ENCODE measurements at regions not wholly inside any gene's neighbourhood (a gene's known extent, or its start where the extent isn't known, plus 50 kb on each side); places are given as distances from the start of the nearest gene placed in this dataset.

- TF ChIP-seq, protein P1, sequence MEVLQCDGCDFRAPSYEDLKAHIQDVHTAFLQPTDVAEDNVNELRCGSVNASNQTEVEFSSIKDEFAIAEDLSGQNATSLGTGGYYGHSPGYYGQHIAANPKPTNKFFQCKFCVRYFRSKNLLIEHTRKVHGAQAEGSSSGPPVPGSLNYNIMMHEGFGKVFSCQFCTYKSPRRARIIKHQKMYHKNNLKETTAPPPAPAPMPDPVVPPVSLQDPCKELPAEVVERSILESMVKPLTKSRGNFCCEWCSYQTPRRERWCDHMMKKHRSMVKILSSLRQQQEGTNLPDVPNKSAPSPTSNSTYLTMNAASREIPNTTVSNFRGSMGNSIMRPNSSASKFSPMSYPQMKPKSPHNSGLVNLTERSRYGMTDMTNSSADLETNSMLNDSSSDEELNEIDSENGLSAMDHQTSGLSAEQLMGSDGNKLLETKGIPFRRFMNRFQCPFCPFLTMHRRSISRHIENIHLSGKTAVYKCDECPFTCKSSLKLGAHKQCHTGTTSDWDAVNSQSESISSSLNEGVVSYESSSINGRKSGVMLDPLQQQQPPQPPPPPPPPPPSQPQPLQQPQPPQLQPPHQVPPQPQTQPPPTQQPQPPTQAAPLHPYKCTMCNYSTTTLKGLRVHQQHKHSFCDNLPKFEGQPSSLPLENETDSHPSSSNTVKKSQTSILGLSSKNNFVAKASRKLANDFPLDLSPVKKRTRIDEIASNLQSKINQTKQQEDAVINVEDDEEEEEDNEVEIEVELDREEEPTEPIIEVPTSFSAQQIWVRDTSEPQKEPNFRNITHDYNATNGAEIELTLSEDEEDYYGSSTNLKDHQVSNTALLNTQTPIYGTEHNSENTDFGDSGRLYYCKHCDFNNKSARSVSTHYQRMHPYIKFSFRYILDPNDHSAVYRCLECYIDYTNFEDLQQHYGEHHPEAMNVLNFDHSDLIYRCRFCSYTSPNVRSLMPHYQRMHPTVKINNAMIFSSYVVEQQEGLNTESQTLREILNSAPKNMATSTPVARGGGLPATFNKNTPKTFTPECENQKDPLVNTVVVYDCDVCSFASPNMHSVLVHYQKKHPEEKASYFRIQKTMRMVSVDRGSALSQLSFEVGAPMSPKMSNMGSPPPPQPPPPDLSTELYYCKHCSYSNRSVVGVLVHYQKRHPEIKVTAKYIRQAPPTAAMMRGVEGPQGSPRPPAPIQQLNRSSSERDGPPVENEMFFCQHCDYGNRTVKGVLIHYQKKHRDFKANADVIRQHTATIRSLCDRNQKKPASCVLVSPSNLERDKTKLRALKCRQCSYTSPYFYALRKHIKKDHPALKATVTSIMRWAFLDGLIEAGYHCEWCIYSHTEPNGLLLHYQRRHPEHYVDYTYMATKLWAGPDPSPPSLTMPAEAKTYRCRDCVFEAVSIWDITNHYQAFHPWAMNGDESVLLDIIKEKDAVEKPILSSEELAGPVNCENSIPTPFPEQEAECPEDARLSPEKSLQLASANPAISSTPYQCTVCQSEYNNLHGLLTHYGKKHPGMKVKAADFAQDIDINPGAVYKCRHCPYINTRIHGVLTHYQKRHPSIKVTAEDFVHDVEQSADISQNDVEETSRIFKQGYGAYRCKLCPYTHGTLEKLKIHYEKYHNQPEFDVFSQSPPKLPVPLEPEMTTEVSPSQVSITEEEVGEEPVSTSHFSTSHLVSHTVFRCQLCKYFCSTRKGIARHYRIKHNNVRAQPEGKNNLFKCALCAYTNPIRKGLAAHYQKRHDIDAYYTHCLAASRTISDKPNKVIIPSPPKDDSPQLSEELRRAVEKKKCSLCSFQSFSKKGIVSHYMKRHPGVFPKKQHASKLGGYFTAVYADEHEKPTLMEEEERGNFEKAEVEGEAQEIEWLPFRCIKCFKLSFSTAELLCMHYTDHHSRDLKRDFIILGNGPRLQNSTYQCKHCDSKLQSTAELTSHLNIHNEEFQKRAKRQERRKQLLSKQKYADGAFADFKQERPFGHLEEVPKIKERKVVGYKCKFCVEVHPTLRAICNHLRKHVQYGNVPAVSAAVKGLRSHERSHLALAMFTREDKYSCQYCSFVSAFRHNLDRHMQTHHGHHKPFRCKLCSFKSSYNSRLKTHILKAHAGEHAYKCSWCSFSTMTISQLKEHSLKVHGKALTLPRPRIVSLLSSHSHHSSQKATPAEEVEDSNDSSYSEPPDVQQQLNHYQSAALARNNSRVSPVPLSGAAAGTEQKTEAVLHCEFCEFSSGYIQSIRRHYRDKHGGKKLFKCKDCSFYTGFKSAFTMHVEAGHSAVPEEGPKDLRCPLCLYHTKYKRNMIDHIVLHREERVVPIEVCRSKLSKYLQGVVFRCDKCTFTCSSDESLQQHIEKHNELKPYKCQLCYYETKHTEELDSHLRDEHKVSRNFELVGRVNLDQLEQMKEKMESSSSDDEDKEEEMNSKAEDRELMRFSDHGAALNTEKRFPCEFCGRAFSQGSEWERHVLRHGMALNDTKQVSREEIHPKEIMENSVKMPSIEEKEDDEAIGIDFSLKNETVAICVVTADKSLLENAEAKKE (CRISPR knock-in tag; IDR thresholded peaks at IDR 0.05) = no peak
- TF ChIP-seq POLR2AphosphoS5 (IDR thresholded peaks at IDR 0.05; ENCODE audit: low read depth) = no peak
- no peak for TF ChIP-seq NANOG (IDR thresholded peaks at IDR 0.05; ENCODE audit: borderline replicate concordance)
These were observed 555.6 kb upstream of the ZEB2 start (continued) for GRCh38 chr2:145075454-145076062.

DNA sequence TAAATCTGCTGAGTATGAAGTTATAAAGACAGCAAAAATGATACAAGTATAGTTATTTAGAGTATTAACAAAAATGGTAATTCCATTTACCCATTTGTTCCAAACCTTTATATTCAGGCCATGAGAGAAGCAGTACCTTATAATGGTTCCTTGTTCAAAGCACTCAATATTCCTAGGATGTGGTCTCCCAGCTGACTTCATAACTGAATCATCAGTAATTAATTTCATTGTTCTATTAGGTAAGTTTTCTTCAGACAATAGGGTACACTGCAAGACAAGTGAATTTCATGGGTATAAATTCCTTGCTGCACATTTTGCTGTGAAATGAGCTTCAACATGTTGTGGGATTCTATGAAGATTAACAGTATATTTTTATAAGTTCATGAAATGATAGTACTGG is 550.8 kb upstream of the ZEB2 start:
- Mint-ChIP-seq H3K27ac (no peak overlapping the region), H3K9me3 (peaks cover 7% of the 10 kb centered on the region; the same call in 2 of the 3 replicates), H3K4me1 (peaks cover 8% of the 10 kb centered on the region; the same call in 2 of the 3 replicates), H3K36me3 (ENCODE audit: low read depth) (no peaks in the 10 kb centered on the region; the same call in 2 of the 3 replicates), H3K27me3 (ENCODE audit: insufficient read depth, low read depth, poor library complexity) (no peaks in the 10 kb centered on the region), H3K4me3 (no peak overlapping the region)
- H3K27ac ChIP-seq (ENCODE audit: low read depth) = no peak overlapping the region
- H2AFZ ChIP-seq = no peak overlapping the region
- no peaks in the 10 kb centered on the region for H3K27me3 ChIP-seq (ENCODE audit: insufficient read depth)
- H3K4me2 ChIP-seq = no peak overlapping the region
- DNase-seq (ENCODE audit: low spot score) (no peak), ATAC-seq (no peak)
- H4K20me1 ChIP-seq (replicated peaks; ENCODE audit: insufficient read depth) = no peaks in the 10 kb centered on the region
- H3K36me3 ChIP-seq (ENCODE audit: insufficient read depth) = no peaks in the 10 kb centered on the region
- no peaks in the 10 kb centered on the region for H3K79me2 ChIP-seq (replicated peaks; ENCODE audit: insufficient read depth)
- H3K9me2 ChIP-seq (ENCODE audit: insufficient read depth) = no peaks in the 10 kb centered on the region; the same call in 1 of the 2 replicates
- no peaks in the 10 kb centered on the region for H3K4me1 ChIP-seq (ENCODE audit: insufficient read depth)
- H3F3A ChIP-seq (replicated peaks; ENCODE audit: low read depth) = no peaks in the 10 kb centered on the region
- H3K4me3 ChIP-seq = no peak overlapping the region
- TF ChIP-seq REST (IDR thresholded peaks at IDR 0.05; ENCODE audit: unreplicated experiment) = no peak
- TF ChIP-seq, protein P1 (CRISPR knock-in tag; IDR thresholded peaks at IDR 0.05) = no peak

All from GM23338 (cell line).